ENCODE measurements at regions not wholly inside any gene's neighbourhood (a gene's known extent, or its start where the extent isn't known, plus 50 kb on each side); places are given as distances from the start of the nearest gene placed in this dataset.

DNA sequence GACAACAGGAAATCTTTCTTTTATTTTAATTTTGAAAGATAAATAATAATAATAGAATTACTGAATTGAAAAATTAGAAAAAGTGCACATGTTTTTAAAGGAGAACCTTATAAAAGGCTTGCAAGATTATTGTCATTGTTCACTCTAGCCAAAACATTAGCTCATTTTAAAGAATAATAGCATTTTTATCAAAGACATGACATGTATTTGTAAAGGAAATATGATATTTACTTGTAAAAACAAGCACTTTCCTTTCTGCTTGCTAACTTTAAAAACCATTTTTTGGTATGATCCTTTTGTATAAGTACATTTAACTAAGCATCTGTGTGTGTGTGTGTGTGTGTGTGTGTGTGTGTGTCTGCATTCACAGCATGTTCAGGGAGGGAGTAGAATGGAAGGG, 156.3 kb upstream of the C1orf87 start:
- TF ChIP-seq, protein P1, sequence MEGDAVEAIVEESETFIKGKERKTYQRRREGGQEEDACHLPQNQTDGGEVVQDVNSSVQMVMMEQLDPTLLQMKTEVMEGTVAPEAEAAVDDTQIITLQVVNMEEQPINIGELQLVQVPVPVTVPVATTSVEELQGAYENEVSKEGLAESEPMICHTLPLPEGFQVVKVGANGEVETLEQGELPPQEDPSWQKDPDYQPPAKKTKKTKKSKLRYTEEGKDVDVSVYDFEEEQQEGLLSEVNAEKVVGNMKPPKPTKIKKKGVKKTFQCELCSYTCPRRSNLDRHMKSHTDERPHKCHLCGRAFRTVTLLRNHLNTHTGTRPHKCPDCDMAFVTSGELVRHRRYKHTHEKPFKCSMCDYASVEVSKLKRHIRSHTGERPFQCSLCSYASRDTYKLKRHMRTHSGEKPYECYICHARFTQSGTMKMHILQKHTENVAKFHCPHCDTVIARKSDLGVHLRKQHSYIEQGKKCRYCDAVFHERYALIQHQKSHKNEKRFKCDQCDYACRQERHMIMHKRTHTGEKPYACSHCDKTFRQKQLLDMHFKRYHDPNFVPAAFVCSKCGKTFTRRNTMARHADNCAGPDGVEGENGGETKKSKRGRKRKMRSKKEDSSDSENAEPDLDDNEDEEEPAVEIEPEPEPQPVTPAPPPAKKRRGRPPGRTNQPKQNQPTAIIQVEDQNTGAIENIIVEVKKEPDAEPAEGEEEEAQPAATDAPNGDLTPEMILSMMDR (IDR thresholded peaks at IDR 0.05; ENCODE audit: control insufficient read depth, extremely low read depth, insufficient read depth): no peak
- DNase-seq (ENCODE audit: low read depth): no peak
- H3K4me3 ChIP-seq (ENCODE audit: low read depth, low read length): no peak overlapping the region

DNA sequence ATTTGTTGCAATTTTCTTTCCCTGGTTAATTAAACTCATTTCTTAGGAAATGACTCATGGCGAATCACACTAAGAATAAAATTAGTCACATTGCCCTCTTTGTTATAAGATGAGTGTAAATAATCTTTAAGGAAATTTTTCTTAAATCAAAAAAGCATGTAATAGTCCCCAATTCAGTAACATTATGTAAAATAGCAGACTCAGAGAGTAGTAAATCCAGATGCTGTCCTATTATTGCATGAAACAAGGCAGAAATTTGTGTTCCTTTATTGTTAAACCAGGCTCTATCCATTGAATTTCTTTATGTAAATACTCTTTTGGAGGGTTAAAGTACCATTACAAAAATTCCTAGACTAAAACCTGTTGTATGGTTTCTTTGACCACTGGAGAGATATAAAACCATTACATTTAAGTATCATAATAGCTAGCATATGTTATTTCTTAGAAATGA, 154.5 kb upstream of the C1orf87 start:
- TF ChIP-seq, protein P1 (IDR thresholded peaks at IDR 0.05; ENCODE audit: control insufficient read depth, extremely low read depth, insufficient read depth): no peak
- no peak for DNase-seq (ENCODE audit: low read depth)
- no peak overlapping the region for H3K4me3 ChIP-seq (ENCODE audit: low read depth, low read length)

DNA sequence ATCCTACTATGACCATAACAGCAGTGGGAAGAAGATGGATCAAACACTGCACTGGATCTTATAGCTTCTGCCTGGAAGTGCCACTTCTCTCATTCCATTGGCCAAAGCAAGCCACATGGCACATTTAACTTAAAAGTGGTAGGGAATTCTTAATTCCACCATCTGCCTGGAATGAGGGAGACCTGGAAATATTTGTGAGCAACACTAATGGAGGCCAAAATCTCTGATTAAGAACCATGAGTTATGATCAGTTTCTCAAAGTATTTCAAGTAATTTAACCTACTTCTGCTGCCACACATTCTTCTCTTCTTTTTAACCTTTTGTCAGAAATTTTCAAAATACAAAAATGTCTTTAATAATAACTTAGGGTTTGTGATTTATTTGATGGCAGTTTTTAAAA, 154.0 kb upstream of the C1orf87 start:
- H3K4me3 ChIP-seq (ENCODE audit: low read depth, low read length): no peak overlapping the region
- DNase-seq (ENCODE audit: low read depth): no peak
- TF ChIP-seq, protein P1 (IDR thresholded peaks at IDR 0.05; ENCODE audit: control insufficient read depth, extremely low read depth, insufficient read depth): no peak

DNA sequence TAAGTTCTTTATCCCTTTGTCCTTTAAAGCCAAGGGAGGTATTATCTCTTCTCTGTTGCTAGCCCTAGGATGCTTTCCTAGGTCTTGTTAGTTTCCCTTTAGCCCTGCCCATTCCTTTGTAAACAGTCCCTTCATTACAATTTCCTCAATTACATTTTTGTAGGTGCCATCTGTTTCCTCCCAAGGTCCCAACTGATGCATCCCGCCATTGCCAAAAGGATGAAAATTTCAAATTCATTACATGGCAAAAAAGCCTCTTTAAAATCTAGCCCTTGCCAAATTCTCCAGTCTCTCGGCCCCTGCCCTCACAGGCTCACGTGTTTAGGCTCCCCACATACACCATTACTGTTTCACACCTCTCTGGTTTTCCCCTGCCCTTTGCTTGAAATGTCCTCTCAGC, 151.9 kb upstream of the C1orf87 start:
- TF ChIP-seq, protein P1 (IDR thresholded peaks at IDR 0.05; ENCODE audit: control insufficient read depth, extremely low read depth, insufficient read depth): no peak
- no peak overlapping the region for H3K4me3 ChIP-seq (ENCODE audit: low read depth, low read length)
- DNase-seq (ENCODE audit: low read depth): no peak

DNA sequence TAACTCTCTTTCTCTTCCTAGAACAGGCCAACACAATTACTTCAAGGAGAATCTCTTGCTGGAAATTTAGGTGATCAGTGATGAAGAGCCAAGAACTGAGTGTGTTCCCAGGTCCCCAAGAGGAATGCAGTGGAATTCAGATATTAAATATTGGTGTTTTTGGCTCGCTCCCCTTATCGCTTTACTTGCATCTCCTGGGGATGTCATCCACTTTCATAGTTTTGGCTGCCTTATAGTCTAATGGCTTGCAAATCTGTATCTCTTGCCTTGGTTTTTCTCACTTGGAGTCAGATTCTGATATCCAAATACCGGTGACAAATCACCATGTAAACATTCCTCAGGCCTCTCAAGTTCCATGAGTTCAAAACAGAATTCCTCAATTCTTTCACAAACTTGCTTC, 151.0 kb upstream of the C1orf87 start:
- H3K4me3 ChIP-seq (ENCODE audit: low read depth, low read length): no peak overlapping the region
- no peak for DNase-seq (ENCODE audit: low read depth)

DNA sequence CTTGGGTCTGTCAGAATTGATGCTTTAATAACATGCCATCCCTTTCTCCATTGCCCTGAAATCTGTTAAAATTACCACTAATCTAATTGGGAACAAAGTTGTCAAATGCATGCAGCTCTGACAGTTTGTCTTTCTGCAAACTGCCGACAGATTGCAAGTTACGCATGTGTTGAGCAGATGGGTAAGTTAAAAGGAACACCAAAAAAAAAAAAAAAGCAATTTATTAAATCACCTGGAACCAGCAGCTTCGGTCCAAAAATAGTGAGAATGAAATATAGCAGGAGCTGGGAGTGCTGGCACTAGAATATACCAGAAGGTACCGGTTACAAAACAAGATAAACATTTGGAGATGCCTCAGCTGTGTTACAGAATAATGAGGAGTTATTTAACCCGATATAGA, 149.6 kb upstream of the C1orf87 start:
- TF ChIP-seq, protein P1 (IDR thresholded peaks at IDR 0.05; ENCODE audit: control insufficient read depth, extremely low read depth, insufficient read depth): no peak
- no peak for DNase-seq (ENCODE audit: low read depth)
- H3K4me3 ChIP-seq (ENCODE audit: low read depth, low read length): no peak overlapping the region

More for the DNA sequence above, 151.0 kb upstream of the C1orf87 start:
- TF ChIP-seq, protein P1 (IDR thresholded peaks at IDR 0.05; ENCODE audit: control insufficient read depth, extremely low read depth, insufficient read depth): no peak

DNA sequence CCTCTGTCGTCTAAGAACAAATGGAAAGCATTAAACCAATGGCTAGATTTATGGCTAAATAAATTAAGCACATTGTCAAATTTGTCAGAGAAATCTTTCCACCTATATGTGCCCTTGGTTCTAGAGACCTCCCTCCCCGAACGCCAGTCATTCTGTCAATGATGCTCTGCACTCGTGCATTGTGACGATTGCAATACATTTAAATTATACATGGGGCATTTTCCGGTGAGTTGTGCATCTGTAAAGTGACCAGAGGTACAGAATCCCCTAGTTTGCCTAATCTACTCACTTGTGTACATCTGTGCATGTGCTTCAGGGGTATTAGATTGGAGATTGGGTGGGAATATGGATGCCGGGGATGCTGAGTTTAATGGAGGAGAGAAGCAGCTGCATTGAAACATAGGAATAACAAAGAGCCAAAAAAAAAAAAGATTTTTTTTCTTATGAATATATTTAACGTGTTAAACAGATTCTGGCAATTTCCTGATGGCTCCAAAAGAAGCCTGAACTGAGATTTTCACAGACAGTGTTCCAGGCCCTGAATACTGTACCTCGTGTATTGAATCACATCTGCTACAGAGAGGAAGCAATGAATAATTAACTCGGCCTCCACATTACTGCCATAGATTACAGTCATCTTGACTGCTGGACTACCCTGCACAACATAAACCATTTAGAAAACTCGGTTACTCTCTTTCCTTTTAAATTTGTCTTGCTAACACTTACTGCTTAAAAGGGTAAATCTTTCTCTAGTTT, 149.0 kb upstream of the C1orf87 start:
- TF ChIP-seq, protein P1 (IDR thresholded peaks at IDR 0.05; ENCODE audit: control insufficient read depth, extremely low read depth, insufficient read depth): no peak
- no peak for DNase-seq (ENCODE audit: low read depth)
- no peak overlapping the region for H3K4me3 ChIP-seq (ENCODE audit: low read depth, low read length)
